ENCODE measurements at regions not wholly inside any gene's neighbourhood (a gene's known extent, or its start where the extent isn't known, plus 50 kb on each side); places are given as distances from the start of the nearest gene placed in this dataset.
"Not testable (repeated sequence)": the region's sequence is repeated elsewhere in the genome, so short reads cannot be mapped to it uniquely, and the experiment has no call there.

- DNase-seq = no peak
Measured at GRCh38 chr14:38556252-38556651, 300.4 kb upstream of the CLEC14A start.

- DNase-seq = no peak
Measured at GRCh38 chr14:38554026-38554425, 298.1 kb upstream of the CLEC14A start.

- DNase-seq = no peak
Measured at GRCh38 chr14:38553586-38553985, 297.7 kb upstream of the CLEC14A start.

GRCh38 chr14:38549564-38549963 is 293.7 kb upstream of the CLEC14A start:
- DNase-seq = no peak

- DNase-seq = no peak
Measured at GRCh38 chr14:38547961-38548490, 292.1 kb upstream of the CLEC14A start.

- no peak for DNase-seq
Measured at GRCh38 chr14:38546932-38547551, 291.1 kb upstream of the CLEC14A start.

- no peak for DNase-seq
Measured at GRCh38 chr14:38544776-38545175, 288.9 kb upstream of the CLEC14A start.

GRCh38 chr14:38543851-38544250 is 288.0 kb upstream of the CLEC14A start:
- not testable (repeated sequence) for DNase-seq

- not testable (repeated sequence) for DNase-seq
Measured at GRCh38 chr14:38538053-38538452, 282.2 kb upstream of the CLEC14A start.

GRCh38 chr14:38536376-38537038 is 280.6 kb upstream of the CLEC14A start:
- DNase-seq = no peak

- DNase-seq = no peak
Measured at GRCh38 chr14:38528582-38528981, 272.7 kb upstream of the CLEC14A start.

GRCh38 chr14:38527502-38527878 is 271.6 kb upstream of the CLEC14A start:
- no peak for DNase-seq

GRCh38 chr14:38526826-38527501 is 271.1 kb upstream of the CLEC14A start:
- DNase-seq = no peak

GRCh38 chr14:38524636-38525509 is 269.0 kb upstream of the CLEC14A start:
- no peak for DNase-seq

- no peak for DNase-seq
Measured at GRCh38 chr14:38522724-38523123, 266.8 kb upstream of the CLEC14A start.

- DNase-seq = no peak
Measured at GRCh38 chr14:38521591-38521990, 265.7 kb upstream of the CLEC14A start.

- no peak for DNase-seq
Measured at GRCh38 chr14:38517426-38517825, 261.5 kb upstream of the CLEC14A start.

- no peak for DNase-seq
Measured at GRCh38 chr14:38512236-38512635, 256.3 kb upstream of the CLEC14A start.

- no peak for DNase-seq
Measured at GRCh38 chr14:38507299-38507698, 251.4 kb upstream of the CLEC14A start.

- no peak for DNase-seq
Measured at GRCh38 chr14:38505973-38506249, 250.0 kb upstream of the CLEC14A start.

- DNase-seq = no peak
Measured at GRCh38 chr14:38505221-38505972, 249.5 kb upstream of the CLEC14A start.

- DNase-seq = no peak
Measured at GRCh38 chr14:38504175-38504574, 248.3 kb upstream of the CLEC14A start.

GRCh38 chr14:38502239-38502638 is 246.3 kb upstream of the CLEC14A start:
- DNase-seq = no peak
